Endodermal cell (in vitro differentiated cells): ENCODE measurements at regions not wholly inside any gene's neighbourhood (a gene's known extent, or its start where the extent isn't known, plus 50 kb on each side); places are given as distances from the start of the nearest gene placed in this dataset.

Experiments used
- DNase-seq: peaks from one replicate; pipeline ENCODE4 v3.0.0-alpha.2; 2017
- H3K27ac ChIP-seq: 2 replicates; pipeline ENCODE4 v1.5.1; 2013; ENCODE audit warnings: mild to moderate bottlenecking, low read depth, low read length, moderate library complexity
- H3K27me3 ChIP-seq: 2 replicates; pipeline ENCODE4 v1.6.1; 2013; ENCODE audit warnings: mild to moderate bottlenecking, low read length, moderate library complexity; ENCODE audit not compliant: insufficient read depth, control insufficient read depth, poor library complexity, severe bottlenecking
- H3K36me3 ChIP-seq: 2 replicates; pipeline ENCODE4 v1.7.0; 2013; ENCODE audit warnings: mild to moderate bottlenecking, low read length, moderate library complexity; ENCODE audit not compliant: control insufficient read depth, insufficient read depth
- H3K4me1 ChIP-seq: one replicate; pipeline ENCODE4 v1.7.0; 2013; ENCODE audit warnings: low read length; ENCODE audit not compliant: control insufficient read depth, insufficient read depth
- H3K4me3 ChIP-seq: 2 replicates; pipeline ENCODE4 v1.5.1; 2013; ENCODE audit warnings: mild to moderate bottlenecking, low read length, moderate library complexity
- H3K9ac ChIP-seq: 2 replicates; pipeline ENCODE4 v1.6.1; 2013; ENCODE audit warnings: mild to moderate bottlenecking, low read length, moderate library complexity; ENCODE audit not compliant: poor library complexity, severe bottlenecking; ENCODE audit errors: extremely low read depth
- H3K9me3 ChIP-seq: 2 replicates; pipeline ENCODE4 v1.6.1; 2013; ENCODE audit warnings: mild to moderate bottlenecking, low read length, moderate library complexity; ENCODE audit not compliant: control insufficient read depth
- H3K27ac Mint-ChIP-seq: 2 replicates; pipeline ENCODE4 v1.8.0; 2020; ENCODE audit warnings: mixed read lengths
- H3K27me3 Mint-ChIP-seq: 2 replicates; pipeline ENCODE4 v1.8.0; 2021; ENCODE audit warnings: mild to moderate bottlenecking, mixed read lengths; ENCODE audit not compliant: insufficient read depth
- H3K36me3 Mint-ChIP-seq: 2 replicates; pipeline ENCODE4 v1.8.0; 2020; ENCODE audit warnings: low read depth, mixed read lengths
- H3K4me1 Mint-ChIP-seq: 2 replicates; pipeline ENCODE4 v1.8.0; 2020; ENCODE audit warnings: mixed read lengths
- H3K4me3 Mint-ChIP-seq: 2 replicates; pipeline ENCODE4 v1.8.0; 2020; ENCODE audit warnings: mild to moderate bottlenecking, moderate library complexity, mixed read lengths
- H3K9me3 Mint-ChIP-seq: 2 replicates; pipeline ENCODE4 v1.8.0; 2020; ENCODE audit warnings: mild to moderate bottlenecking, mixed read lengths
- CTCF ChIP-seq: fragments of 200-600 bp; sonication (generic); conservative IDR thresholded peaks from 2 replicates; pipeline ENCODE4 v1.5.0; 2021; ENCODE audit warnings: antibody characterized with exemption, mild to moderate bottlenecking
- WGBS, 2 experiments: methylation state at CpG; one replicate each; pipeline versions ENCODE4 v1.1.5 to v1.1.7; 2013; ENCODE audit warnings: missing lambda C conversion rate in 2 of 2, mixed read lengths in 1 of 2; ENCODE audit not compliant: insufficient coverage in 1 of 2, insufficient read length in 1 of 2; 5-methylcytosine and 5-hydroxymethylcytosine counted together

- no peak overlapping the region for H3K4me3 Mint-ChIP-seq
- Histone ChIP-seq H3K4me3 (no peak overlapping the region), H3K9ac (no peak overlapping the region), H3K36me3 (no peaks in the 10 kb centered on the region), H3K27ac (no peak overlapping the region), H3K4me1 (no peaks in the 10 kb centered on the region), H3K27me3 (no peaks in the 10 kb centered on the region), H3K9me3 (peaks cover 68% of the 10 kb centered on the region)
- DNase-seq = no peak
- no peaks in the 10 kb centered on the region for H3K4me1 Mint-ChIP-seq
- H3K9me3 Mint-ChIP-seq = peaks cover 87% of the 10 kb centered on the region
- no peaks in the 10 kb centered on the region for H3K36me3 Mint-ChIP-seq
- 86% methylated on average over 1 of the region's 1 CpG; no CpG with 5 or more reads in 1 of the 2 experiments for WGBS, 2 experiments
- no peaks in the 10 kb centered on the region for H3K27me3 Mint-ChIP-seq
- H3K27ac Mint-ChIP-seq = no peak overlapping the region
- TF ChIP-seq CTCF = no peak
These were observed 153.5 kb downstream of the OR4C45 start for GRCh38 chr11:50186146-50186545.

DNA sequence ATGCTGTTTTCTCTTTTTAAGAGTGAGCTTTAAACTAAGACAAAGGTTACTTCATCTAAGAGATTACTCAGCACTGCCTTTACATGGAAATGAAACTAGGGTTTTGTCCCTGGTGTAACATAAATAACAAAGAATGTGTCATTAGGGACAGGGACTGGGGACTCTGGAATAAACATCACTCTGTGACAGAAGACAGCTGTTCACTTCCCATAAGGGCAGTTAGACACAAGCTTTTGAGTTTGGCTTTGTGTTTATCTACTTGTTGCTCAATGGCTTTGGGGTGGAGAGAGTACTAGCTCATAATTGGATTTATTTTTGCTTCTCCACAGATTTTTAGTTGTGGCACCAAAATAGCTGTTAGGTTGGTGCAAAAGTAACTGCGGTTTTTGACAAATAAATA lies 154.5 kb downstream of the OR4C45 start:
- Mint-ChIP-seq H3K27ac (no peak overlapping the region), H3K36me3 (no peaks in the 10 kb centered on the region), H3K27me3 (no peaks in the 10 kb centered on the region), H3K4me3 (no peak overlapping the region), H3K9me3 (peaks cover 85% of the 10 kb centered on the region), H3K4me1 (no peaks in the 10 kb centered on the region)
- 30% methylated on average over 1 of the region's 1 CpG; no CpG with 5 or more reads in 1 of the 2 experiments for WGBS, 2 experiments
- DNase-seq = no peak
- no peak overlapping the region for H3K4me3 ChIP-seq
- no peak for TF ChIP-seq CTCF
- H3K36me3 ChIP-seq = no peaks in the 10 kb centered on the region
- H3K9me3 ChIP-seq = peaks cover 65% of the 10 kb centered on the region
- H3K9ac ChIP-seq = no peak overlapping the region
- no peaks in the 10 kb centered on the region for H3K4me1 ChIP-seq
- H3K27ac ChIP-seq = no peak overlapping the region
- H3K27me3 ChIP-seq = no peaks in the 10 kb centered on the region

DNA sequence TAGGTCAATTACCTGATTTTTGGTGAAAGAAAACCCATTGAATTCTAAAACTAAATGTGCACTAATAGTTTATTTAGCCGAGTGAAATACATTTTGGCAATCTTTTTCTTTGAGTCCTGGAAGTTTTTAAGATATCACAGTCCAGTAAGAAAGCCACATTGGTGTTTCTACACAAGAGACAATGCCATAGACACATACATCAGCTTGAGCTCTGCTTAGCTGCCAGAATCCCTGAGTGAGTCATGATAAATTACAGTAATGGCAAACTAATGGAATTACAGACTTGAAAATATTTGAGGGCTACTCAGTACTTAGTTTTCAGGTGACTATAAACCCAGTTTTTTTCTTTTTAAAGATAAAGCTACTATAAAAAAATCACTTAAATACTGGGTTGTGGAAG lies 155.4 kb downstream of the OR4C45 start:
- WGBS, 2 experiments = 22 to 40% methylated on average over 1 of the region's 1 CpG
- Histone ChIP-seq H3K4me3 (no peak overlapping the region), H3K36me3 (no peaks in the 10 kb centered on the region), H3K27ac (no peak overlapping the region), H3K9ac (no peak overlapping the region), H3K4me1 (no peaks in the 10 kb centered on the region), H3K9me3 (peaks cover 73% of the 10 kb centered on the region), H3K27me3 (no peaks in the 10 kb centered on the region)
- Mint-ChIP-seq H3K4me3 (no peak overlapping the region), H3K36me3 (no peaks in the 10 kb centered on the region), H3K4me1 (no peaks in the 10 kb centered on the region), H3K27ac (no peak overlapping the region), H3K9me3 (peaks cover 85% of the 10 kb centered on the region), H3K27me3 (no peaks in the 10 kb centered on the region)
- no peak for DNase-seq
- no peak for TF ChIP-seq CTCF
